ENCODE measurements at regions not wholly inside any gene's neighbourhood (a gene's known extent, or its start where the extent isn't known, plus 50 kb on each side); places are given as distances from the start of the nearest gene placed in this dataset.

- TF ChIP-seq CTCF (IDR thresholded peaks at IDR 0.05; ENCODE audit: low read length) (no peak), EZH2phosphoT487 (IDR thresholded peaks at IDR 0.05; ENCODE audit: low read length) (no peak)
These were observed 186.5 kb downstream of the SCP2D1 start for GRCh38 chr20:19000078-19000477.

All from MM.1S (cell line).